ENCODE measurements at regions not wholly inside any gene's neighbourhood (a gene's known extent, or its start where the extent isn't known, plus 50 kb on each side); places are given as distances from the start of the nearest gene placed in this dataset.

GRCh38 chr2:223532161-223532560, 70.0 kb downstream of the SCG2 start:
- TF ChIP-seq CTCF (IDR thresholded peaks at IDR 0.05) (no peak), EZH2 (IDR thresholded peaks at IDR 0.05; ENCODE audit: borderline replicate concordance, insufficient read depth, low read depth, low read length, poor library complexity, severe bottlenecking) (no peak)

Data from B cell (primary cell).